ENCODE measurements at regions not wholly inside any gene's neighbourhood (a gene's known extent, or its start where the extent isn't known, plus 50 kb on each side); places are given as distances from the start of the nearest gene placed in this dataset.

GRCh38 chr6:19033683-19034082, 646.5 kb downstream of the RNF144B start:
- Histone ChIP-seq H3K4me1 (ENCODE audit: control insufficient read depth, extremely low read depth, insufficient read depth, low read length) (no peaks in the 10 kb centered on the region), H4K20me1 (replicated peaks; ENCODE audit: control insufficient read depth, extremely low read depth, insufficient read depth, low read length) (no peaks in the 10 kb centered on the region), H3K36me3 (ENCODE audit: control insufficient read depth in 2 of 2, extremely low read depth in 1 of 2, insufficient read depth in 2 of 2, low read length in 2 of 2) (no peaks in the 10 kb centered on the region), H3K9ac (replicated peaks; ENCODE audit: extremely low read depth, insufficient read depth, low read length) (no peak overlapping the region), H3K4me3 (replicated peaks in 1 of 3; ENCODE audit: insufficient read depth in 1 of 3, low read depth in 1 of 3, low read length in 3 of 3) (no peak overlapping the region), H3K4me2 (ENCODE audit: insufficient read depth, low read length) (no peak overlapping the region), H3K27ac (ENCODE audit: insufficient read depth, low read depth, low read length) (no peak overlapping the region), H3K9me3 (replicated peaks; ENCODE audit: control insufficient read depth, insufficient read depth, low read length) (peaks cover 10% of the 10 kb centered on the region), H3K79me2 (ENCODE audit: control insufficient read depth, insufficient read depth, low read length) (no peaks in the 10 kb centered on the region), H2AFZ (ENCODE audit: low read depth, low read length) (no peak overlapping the region), H3K9me1 (replicated peaks; ENCODE audit: control insufficient read depth, extremely low read depth, insufficient read depth, low read length) (no peaks in the 10 kb centered on the region), H3K27me3 (ENCODE audit: control insufficient read depth in 2 of 2, insufficient read depth in 2 of 2, low read length in 2 of 2) (no peaks in the 10 kb centered on the region)
- ChIA-PET CTCF (no interaction called here), POLR2A (no interaction called here)
- no peak for DNase-seq (ENCODE audit: low read depth, low spot score)
- TF ChIP-seq MYC (IDR thresholded peaks at IDR 0.05; ENCODE audit: low read depth, low read length) (no peak), FOS (IDR thresholded peaks at IDR 0.05; ENCODE audit: borderline replicate concordance, insufficient read depth, low read length) (no peak), CTCF (IDR thresholded peaks at IDR 0.05; ENCODE audit: extremely low read depth in 1 of 2, insufficient read depth in 1 of 2, low read depth in 1 of 2, low read length in 2 of 2) (no peak), POLR2A (IDR thresholded peaks at IDR 0.05; ENCODE audit: low read depth, low read length) (no peak), GATA2 (IDR thresholded peaks at IDR 0.05; ENCODE audit: insufficient read depth, insufficient read length, low read depth, low read length) (no peak), JUN (IDR thresholded peaks at IDR 0.05; ENCODE audit: borderline replicate concordance, insufficient read depth, insufficient read length, low read depth) (no peak), MAX (IDR thresholded peaks at IDR 0.05; ENCODE audit: insufficient read depth, insufficient read length) (no peak), POLR2AphosphoS5 (IDR thresholded peaks at IDR 0.05; ENCODE audit: insufficient read depth, low read depth, low read length) (no peak), EZH2 (IDR thresholded peaks at IDR 0.05; ENCODE audit: borderline replicate concordance, low read depth, low read length, severe bottlenecking) (no peak)
- dilution Hi-C loops (cut with MboI; ENCODE audit: extremely low pct_ligation_motif_present, low sequenced_read_pairs) = no loop called here
- intact Hi-C loops (cut with micrococcal nuclease) = no loop called here
- BruUV-seq (replicated peaks) = no TSS peak
- no peak for FAIRE-seq

Measured in endothelial cell of umbilical vein (primary cell).